Left kidney (tissue), 1 donor: ENCODE measurements at regions not wholly inside any gene's neighbourhood (a gene's known extent, or its start where the extent isn't known, plus 50 kb on each side); places are given as distances from the start of the nearest gene placed in this dataset.
"Not testable (repeated sequence)": the region's sequence is repeated elsewhere in the genome, so short reads cannot be mapped to it uniquely, and the experiment has no call there.

ENCODE experiments used
- DNase-seq: peaks from one replicate; pipeline ENCODE4 v3.0.0-alpha.2; 2013

- no peak for DNase-seq
Measured at GRCh38 chr18:54433368-54433767, 75.7 kb downstream of the C18orf54 start.

- no peak for DNase-seq
Measured at GRCh38 chr18:54433857-54434256, 76.2 kb downstream of the C18orf54 start.

DNA sequence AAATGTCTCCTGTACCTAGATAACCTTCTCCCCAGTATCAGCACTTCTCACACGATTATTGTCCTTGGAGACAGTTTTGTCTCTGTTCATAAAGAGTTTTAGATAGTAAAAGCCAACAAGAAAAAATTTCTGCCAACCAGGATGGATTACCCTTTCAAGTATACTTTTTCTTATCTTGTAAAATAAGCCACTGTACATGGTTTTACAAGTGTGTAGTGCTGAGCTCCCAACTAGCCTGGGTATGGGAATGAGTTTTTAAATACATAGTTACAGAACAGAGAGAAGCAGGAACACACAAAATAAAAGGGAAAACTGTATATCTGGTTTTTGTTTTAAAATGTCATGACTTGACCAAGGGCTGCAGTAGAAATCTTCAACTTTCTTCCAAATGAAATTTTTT is 76.7 kb downstream of the C18orf54 start:
- no peak for DNase-seq

DNA sequence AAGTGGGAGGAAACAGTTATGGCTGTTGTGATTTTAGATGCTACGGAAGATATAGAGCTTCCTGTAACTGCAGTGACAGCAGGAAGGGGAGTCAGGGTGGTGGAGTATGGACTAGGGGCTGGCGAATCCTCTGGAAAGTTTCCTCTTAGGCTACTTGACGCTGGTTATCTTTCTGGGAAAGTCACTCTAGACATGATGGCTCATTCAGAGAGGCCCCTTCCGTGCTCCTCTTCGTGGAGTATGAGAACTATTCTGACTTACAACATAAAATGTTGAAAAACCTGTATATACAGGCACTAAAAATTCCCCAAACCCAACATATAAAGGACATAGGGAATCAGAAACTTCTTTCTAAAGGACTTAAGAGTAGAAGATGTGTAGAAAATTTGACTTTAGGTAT is 78.8 kb downstream of the C18orf54 start:
- DNase-seq, result no peak

DNA sequence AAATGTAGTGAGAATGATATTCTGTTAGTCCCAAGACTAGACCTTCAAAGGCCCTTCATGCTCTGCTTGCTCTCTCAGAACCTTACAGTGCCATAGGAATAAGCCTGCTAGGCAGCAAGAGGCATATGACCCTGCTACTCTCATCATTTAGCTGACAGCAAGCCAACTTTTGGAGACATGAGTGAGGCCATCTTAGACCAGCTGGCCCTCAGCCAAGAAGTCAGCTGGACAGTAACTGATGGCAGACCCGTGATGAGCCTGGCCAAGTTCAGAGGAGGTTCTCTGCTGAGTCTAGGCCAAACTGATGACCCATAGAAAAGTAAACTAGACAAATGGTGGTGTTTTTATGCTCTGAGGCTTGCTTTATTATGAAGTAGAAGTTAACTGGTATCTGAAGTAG is 82.6 kb downstream of the C18orf54 start:
- DNase-seq, result no peak

GRCh38 chr18:54444319-54444914 is 86.7 kb downstream of the C18orf54 start:
- peak; percentile 67 for DNase-seq

- no peak for DNase-seq
Measured at GRCh38 chr18:54453996-54454395, 96.3 kb downstream of the C18orf54 start.

GRCh38 chr18:54465502-54465901 is 107.8 kb downstream of the C18orf54 start:
- no peak for DNase-seq

- DNase-seq, result no peak
Measured at GRCh38 chr18:54466248-54467005, 108.7 kb downstream of the C18orf54 start.

DNA sequence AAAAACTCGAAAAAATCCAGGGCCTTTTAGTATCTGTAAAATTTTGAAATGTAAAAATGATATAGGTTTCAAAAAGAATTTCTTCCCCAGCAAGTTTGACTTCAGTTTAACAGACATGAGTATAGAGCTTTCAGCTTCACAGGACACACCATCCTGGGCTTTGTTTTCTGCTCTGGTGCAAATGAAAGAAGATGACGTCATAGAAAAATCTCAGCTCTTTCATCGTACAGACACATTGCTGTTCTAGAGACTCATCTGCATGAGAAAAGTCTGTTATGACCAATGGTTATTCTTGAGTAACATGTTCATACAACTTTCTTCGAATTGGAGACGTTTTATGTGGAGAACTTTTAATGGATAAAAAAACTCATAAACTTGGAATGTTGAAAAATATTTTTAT is 111.7 kb upstream of the DYNAP start:
- no peak for DNase-seq

GRCh38 chr18:54480616-54481015 is 110.4 kb upstream of the DYNAP start:
- no peak for DNase-seq

DNA sequence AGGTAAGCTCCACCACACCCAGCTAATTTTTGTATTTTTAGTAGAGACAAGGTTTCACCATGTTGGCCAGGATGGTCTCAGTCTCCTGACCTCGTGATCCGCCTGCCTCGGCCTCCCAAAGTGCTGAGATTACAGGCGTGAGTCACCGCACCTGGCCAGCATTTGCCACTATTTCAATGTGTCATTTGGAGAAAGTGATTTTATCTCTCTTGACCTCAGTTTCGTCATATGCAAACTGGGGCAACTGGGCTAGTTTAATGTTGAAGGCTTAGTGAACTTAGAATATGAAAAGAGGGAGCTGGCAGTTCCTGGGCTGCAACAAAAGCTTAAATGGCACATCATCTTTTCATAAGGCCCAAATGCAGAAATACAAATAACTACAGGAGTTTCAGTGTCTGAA is 88.6 kb upstream of the DYNAP start:
- not testable (repeated sequence) for DNase-seq

- no peak for DNase-seq
Measured at GRCh38 chr18:54503131-54503894, 87.7 kb upstream of the DYNAP start.

DNA sequence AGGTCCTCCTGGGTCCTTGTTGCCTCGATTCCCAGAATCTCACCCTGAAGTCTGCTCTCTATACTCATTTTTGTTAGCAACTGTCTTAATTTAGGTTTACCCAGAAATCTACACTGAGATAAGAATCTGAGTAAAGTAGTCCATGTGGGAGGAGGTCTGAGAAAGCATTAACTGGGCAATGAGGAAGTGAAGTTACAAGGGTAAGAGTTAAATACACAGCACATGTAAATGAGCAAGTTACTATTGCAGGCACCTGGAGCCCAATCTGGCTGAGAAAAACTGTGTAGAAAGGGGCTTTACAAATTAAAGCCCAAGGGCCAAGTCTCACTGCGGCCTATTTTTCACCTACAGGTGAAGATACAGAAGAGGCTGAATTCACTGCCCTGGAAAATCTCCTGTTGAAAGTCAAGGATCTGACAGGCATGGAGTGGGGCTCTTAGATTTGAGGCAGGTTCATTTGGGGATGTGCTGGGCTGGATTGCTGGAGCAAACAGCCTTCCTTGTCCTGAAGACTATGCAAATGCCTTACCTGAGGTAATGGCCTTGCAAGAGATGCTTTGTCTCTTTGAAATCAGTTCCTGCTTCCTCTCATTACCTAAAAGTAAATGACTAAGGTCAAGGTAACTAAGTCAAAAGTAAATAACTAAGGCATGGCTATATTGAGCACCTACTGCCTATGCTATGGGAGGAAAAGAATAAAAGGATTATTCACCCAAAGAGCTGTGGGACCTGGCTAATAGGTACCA is 84.4 kb upstream of the DYNAP start:
- DNase-seq, result no peak

GRCh38 chr18:54509793-54510192 is 81.3 kb upstream of the DYNAP start:
- no peak for DNase-seq

DNA sequence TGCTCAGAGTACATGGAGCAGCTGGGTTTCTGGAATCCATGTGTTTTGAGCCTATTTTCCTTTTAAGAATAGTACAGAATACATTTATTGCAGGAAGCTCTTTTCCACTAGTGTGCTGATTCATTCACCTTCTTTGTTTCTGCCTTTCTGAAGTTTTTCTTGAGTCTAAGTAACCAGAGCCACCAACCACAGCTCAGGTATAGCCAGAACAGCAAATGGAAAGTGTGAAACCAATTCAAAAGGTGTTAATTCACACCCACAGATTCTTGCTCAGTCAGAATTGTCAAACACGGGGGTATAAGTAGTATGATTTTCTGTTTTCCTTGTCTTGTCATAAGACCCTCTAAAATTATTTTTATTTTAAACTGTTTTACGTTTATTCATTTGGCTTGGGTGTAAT is 75.9 kb upstream of the DYNAP start:
- no peak for DNase-seq

- DNase-seq, result no peak
Measured at GRCh38 chr18:54517521-54517920, 73.5 kb upstream of the DYNAP start.

GRCh38 chr18:54521846-54522245 is 69.2 kb upstream of the DYNAP start:
- DNase-seq, result no peak

GRCh38 chr18:54528942-54529376 is 62.1 kb upstream of the DYNAP start:
- no peak for DNase-seq

- DNase-seq, result no peak
Measured at GRCh38 chr18:54529444-54529843, 61.6 kb upstream of the DYNAP start.

DNA sequence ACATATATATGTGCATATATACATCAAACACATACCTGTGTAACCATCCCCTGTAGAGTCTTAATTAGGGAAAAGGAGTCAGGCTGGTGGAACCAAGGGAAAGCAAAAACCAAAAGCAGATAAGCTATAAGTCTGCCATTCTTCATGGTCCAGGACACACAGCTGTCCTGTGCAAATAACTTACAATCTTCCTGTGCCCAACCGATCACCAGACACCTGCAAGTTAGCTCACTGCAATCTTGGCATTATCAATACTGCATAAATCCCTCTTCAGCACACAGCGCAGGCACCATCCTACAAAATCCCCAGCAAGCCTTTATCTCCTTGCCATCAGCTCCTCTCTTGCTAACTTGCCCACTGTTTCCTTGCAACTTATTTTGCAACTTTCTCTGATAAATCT is 60.8 kb upstream of the DYNAP start:
- DNase-seq, result no peak

DNA sequence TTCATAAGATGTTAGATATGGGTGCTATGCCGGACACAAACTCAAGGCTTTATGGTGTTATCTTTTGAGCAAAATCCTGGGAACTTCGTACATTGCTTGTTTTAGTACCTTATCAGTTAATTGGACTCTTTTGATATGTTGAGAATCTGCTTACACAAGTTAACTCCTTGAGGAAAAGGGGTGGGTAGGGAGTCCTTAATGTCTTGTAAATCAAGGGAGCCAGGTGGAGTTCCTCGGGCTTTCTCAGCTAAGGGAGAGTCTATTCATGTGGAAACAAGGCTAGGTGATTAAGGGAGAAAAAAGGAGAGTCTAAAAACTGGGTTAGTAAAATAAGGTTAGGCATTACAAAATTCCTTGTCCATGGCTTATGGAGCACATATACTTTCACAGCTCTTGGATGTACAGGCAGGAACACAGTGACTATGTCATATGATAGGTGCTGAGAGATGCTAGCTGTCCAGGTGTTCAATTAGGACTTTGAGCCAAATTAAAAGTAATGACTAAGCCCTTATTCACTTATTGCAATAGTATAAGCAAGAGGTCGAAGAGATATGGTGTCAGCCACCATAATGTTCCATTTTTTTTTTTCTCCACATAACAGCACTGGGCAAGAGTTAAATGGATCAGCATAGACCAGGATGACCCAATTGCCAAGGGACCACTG is 59.5 kb upstream of the DYNAP start:
- DNase-seq, result no peak
